Adrenal gland (tissue), 9 donors: ENCODE measurements at regions not wholly inside any gene's neighbourhood (a gene's known extent, or its start where the extent isn't known, plus 50 kb on each side); places are given as distances from the start of the nearest gene placed in this dataset.
"Not testable (repeated sequence)": the region's sequence is repeated elsewhere in the genome, so short reads cannot be mapped to it uniquely, and the experiment has no call there.

Experiments
- DNase-seq, 7 donors: peaks; one replicate each; pipeline ENCODE4 v3.0.0-alpha.2; 2019 to 2020
- H3K27ac ChIP-seq, 5 donors: fragments of 200-600 bp; sonication (generic) in 4 of 5; 1 replicate in 3 of 5; 2 replicates in 2 of 5; pipeline versions ENCODE4 v1.5.1 to v1.8.0; 2016 to 2020; ENCODE audit warnings: mild to moderate bottlenecking in 1 of 5
- H3K27me3 ChIP-seq: fragments of 200-600 bp; 2 replicates; pipeline ENCODE4 v1.8.0; 2021
- H3K36me3 ChIP-seq, 2 donors: fragments of 200-600 bp; replicated peaks in 1 of 2; 1 replicate in 1 of 2; 2 replicates in 1 of 2; pipeline versions ENCODE4 v1.5.1 to v1.8.0; 2018 to 2022
- H3K4me1 ChIP-seq, 2 donors: fragments of 200-600 bp; replicated peaks in 1 of 2; 1 replicate in 1 of 2; 2 replicates in 1 of 2; pipeline versions ENCODE4 v1.5.1 to v1.8.0; 2018 to 2021
- H3K4me3 ChIP-seq, 4 donors: fragments of 200-600 bp; sonication (generic) in 3 of 4; one replicate each; pipeline ENCODE4 v1.5.1; 2016 to 2018
- H3K9me3 ChIP-seq, 3 donors: fragments of 200-600 bp; sonication (generic) in 1 of 3; replicated peaks in 1 of 3; 1 replicate in 2 of 3; 2 replicates in 1 of 3; pipeline versions ENCODE4 v1.5.1 to v1.8.0; 2016 to 2021
- POLR2A ChIP-seq, 2 donors: fragments of 450-650 bp; IDR thresholded peaks; one replicate each; pipeline ENCODE4 v1.6.1; 2017; ENCODE audit warnings: antibody characterized with exemption in 2 of 2, mild to moderate bottlenecking in 2 of 2, moderate library complexity in 1 of 2
- WGBS, 4 donors: extraction: QIAGEN DNeasy Blood & Tissue Kit in 2 of 4; methylation state at CpG; one replicate each; pipeline versions ENCODE4 v1.1.5 to v1.1.7; 2013 to 2017; 5-methylcytosine and 5-hydroxymethylcytosine counted together
- intact Hi-C, 2 donors: fragments of 100-400 bp; cut with DNase I; formaldehyde crosslinking; loops; one replicate each; pipeline versions ENCODE4 v1.14.1 to v1.15.0; 2022 to 2023
- TF ChIP-seq, protein P1 (sequence below), 6 experiments: fragments of 450-650 bp in 4 of 6; fragments of 200-600 bp in 2 of 6; sonication (generic) in 1 of 6; IDR thresholded peaks; 1 replicate in 5 of 6; 2 replicates in 1 of 6; pipeline versions ENCODE4 v1.5.1 to v1.8.0; 2016 to 2021; ENCODE audit warnings: antibody characterized with exemption in 6 of 6, mild to moderate bottlenecking in 2 of 6, moderate library complexity in 1 of 6
- donor health status: healthy with polysubstance abuse.
- donor health status: Bipolar disorder and iron deficiency.
- donor health status: DM: yes; HTN: yes; CAD: no.
- donor health status: DM: no; HTN: no; CAD: no.
- donor health status: DM: no; HTN: no; CAD: no.

DNA sequence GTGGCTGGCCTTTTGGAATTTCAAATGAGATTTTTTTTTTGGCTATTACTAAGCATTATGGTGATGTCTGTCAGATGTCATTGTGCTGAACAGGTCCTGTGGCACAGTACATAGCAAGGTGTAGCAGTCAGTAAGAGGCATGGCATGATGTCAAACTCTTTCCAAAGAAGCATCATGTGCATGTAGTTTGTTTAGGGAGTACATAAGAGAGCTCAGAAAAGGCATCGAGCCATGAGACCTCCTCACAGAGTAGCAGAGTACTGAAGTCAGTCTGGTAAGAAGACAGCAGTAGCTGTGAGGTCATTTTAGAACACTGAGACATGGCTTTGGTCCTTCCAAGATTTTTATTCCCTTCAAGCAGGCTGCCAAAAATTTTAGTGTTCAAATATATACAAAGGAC, 134.9 kb upstream of the SPRED1 start:
- no peaks in the 10 kb centered on the region for H3K27me3 ChIP-seq
- no peaks in the 10 kb centered on the region for H3K9me3 ChIP-seq
- intact Hi-C loops, result no loop called here
- no peak overlapping the region for H3K4me3 ChIP-seq
- 52 to 81% (median 74%) methylated on average over 1 of the region's 1 CpG for WGBS, 4 donors
- DNase-seq, result no peak
- H3K4me1 ChIP-seq, result no peaks in the 10 kb centered on the region
- H3K27ac ChIP-seq, result no peak overlapping the region
- no peaks in the 10 kb centered on the region for H3K36me3 ChIP-seq
- no peak for TF ChIP-seq POLR2A (IDR thresholded peaks at IDR 0.05)
- TF ChIP-seq, protein P1, sequence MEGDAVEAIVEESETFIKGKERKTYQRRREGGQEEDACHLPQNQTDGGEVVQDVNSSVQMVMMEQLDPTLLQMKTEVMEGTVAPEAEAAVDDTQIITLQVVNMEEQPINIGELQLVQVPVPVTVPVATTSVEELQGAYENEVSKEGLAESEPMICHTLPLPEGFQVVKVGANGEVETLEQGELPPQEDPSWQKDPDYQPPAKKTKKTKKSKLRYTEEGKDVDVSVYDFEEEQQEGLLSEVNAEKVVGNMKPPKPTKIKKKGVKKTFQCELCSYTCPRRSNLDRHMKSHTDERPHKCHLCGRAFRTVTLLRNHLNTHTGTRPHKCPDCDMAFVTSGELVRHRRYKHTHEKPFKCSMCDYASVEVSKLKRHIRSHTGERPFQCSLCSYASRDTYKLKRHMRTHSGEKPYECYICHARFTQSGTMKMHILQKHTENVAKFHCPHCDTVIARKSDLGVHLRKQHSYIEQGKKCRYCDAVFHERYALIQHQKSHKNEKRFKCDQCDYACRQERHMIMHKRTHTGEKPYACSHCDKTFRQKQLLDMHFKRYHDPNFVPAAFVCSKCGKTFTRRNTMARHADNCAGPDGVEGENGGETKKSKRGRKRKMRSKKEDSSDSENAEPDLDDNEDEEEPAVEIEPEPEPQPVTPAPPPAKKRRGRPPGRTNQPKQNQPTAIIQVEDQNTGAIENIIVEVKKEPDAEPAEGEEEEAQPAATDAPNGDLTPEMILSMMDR (IDR thresholded peaks at IDR 0.05), result no peak

DNA sequence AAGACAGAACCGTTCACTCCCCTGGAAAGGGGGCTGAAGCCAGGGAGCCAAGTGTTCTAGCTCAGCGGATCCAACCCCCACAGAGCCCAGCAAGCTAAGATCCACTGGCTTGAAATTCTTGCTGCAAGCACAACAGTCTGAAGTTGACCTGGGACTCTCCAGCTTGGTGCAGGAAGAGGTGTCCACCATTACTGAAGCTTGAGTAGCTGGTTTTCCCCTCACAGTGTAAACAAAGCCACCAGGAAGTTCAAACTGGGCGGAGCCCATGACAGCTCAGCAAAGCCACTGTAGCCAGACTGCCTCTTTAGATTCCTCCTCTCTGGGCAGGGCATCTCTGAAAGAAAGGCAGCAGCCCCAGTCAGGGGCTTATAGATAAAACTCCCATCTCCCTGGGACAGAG, 132.8 kb upstream of the SPRED1 start:
- H3K4me1 ChIP-seq, H3K9me3 ChIP-seq, H3K4me3 ChIP-seq, H3K27ac ChIP-seq, H3K27me3 ChIP-seq, intact Hi-C loops, H3K36me3 ChIP-seq: not testable (repeated sequence)
- 79 to 91% (median 87%) methylated on average over 2 to 3 of the region's 3 CpGs for WGBS, 4 donors
- peak in 1 of 7 donors; percentile 3 for DNase-seq

DNA sequence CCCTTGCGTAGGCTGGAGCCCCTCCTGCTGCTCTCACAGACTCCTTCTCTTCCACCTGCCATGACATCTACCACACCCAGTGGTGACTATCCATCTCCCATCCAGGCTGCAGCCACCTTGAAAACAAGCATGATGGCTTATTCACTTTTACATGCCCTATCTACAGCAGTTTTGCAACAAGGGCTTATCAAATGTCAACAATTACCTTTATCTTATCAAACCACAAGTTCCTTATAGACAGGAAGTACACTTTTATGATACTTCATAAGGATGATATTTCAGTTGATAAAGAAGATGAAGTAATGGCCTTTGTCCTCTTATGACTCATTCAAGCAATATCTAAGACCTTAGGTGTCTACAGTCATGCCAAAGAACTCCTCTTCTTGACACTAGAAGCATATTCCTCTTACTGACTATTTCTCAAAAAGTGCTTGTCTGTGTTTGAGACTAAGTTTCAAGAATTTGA, 125.3 kb upstream of the SPRED1 start:
- peak overlapping the region in 1 of 5 donors; percentile 1 for H3K27ac ChIP-seq
- DNase-seq, result no peak
- H3K4me3 ChIP-seq, result no peak overlapping the region
- H3K36me3 ChIP-seq, result no peaks in the 10 kb centered on the region
- WGBS, 4 donors, result 82 to 88% (median 86%) methylated on average over 1 of the region's 1 CpG
- TF ChIP-seq, protein P1 (IDR thresholded peaks at IDR 0.05), result no peak
- no peak for TF ChIP-seq POLR2A (IDR thresholded peaks at IDR 0.05)
- no peaks in the 10 kb centered on the region for H3K27me3 ChIP-seq
- H3K9me3 ChIP-seq, result no peaks in the 10 kb centered on the region
- intact Hi-C loops, result no loop called here
- peaks cover 0 to 30% of the 10 kb centered on the region in 2 donors for H3K4me1 ChIP-seq

DNA sequence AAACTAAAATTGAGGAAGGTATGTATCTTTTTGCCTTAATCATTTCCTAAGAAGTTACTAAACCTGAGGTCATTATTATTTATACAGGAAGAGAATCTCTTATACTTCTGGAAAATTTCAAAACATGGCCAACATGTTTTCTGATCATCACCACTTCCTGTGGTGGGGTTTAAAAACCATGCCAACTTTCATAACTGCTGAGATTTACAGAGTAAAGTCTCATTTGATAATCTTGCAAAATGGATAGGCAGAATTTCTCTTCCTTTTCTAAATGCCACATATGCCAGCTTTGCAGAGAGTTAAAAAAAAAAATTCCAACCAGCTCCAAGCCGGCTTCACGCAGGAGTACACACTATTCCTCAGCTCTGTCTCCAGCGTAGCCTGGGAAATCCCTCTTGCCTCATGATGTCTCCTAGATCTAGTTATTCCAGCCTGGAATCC, 124.3 kb upstream of the SPRED1 start:
- peak in 1 of 7 donors; percentile 25 for DNase-seq
- H3K36me3 ChIP-seq, result no peaks in the 10 kb centered on the region
- no peak overlapping the region for H3K4me3 ChIP-seq
- no peaks in the 10 kb centered on the region for H3K9me3 ChIP-seq
- WGBS, 4 donors, result 58 to 69% (median 61%) methylated on average over 3 of the region's 3 CpGs
- no peaks in the 10 kb centered on the region for H3K27me3 ChIP-seq
- H3K27ac ChIP-seq, result peak overlapping the region in 3 of 5 donors; percentile 40 to 75 (median 68)
- intact Hi-C loops, result no loop called here
- peaks cover 0 to 30% of the 10 kb centered on the region in 2 donors for H3K4me1 ChIP-seq
- TF ChIP-seq, protein P1 (IDR thresholded peaks at IDR 0.05), result no peak
- TF ChIP-seq POLR2A (IDR thresholded peaks at IDR 0.05), result no peak

DNA sequence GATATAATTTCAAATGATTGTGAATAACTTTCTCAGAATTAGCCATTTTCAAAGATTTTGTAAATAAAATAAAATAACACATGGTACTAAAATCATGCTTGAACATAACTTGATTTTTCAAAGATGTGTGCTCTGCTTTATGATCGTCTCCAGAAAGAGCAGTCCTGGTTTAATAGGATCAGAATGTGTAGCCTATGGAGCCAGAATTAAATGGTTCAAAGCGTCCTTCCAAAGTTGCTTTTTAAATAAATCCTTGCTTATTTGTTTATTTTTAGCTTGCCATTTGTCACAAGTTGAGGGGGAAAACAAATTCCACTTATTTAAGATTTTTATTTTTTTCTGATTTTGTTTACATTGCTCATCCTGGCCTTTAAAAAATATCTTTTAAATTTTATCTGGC, 123.7 kb upstream of the SPRED1 start:
- H3K27me3 ChIP-seq, result no peaks in the 10 kb centered on the region
- peaks cover 0 to 30% of the 10 kb centered on the region in 2 donors for H3K4me1 ChIP-seq
- H3K9me3 ChIP-seq, result no peaks in the 10 kb centered on the region
- no peaks in the 10 kb centered on the region for H3K36me3 ChIP-seq
- DNase-seq, result no peak
- 50 to 76% (median 63%) methylated on average over 2 of the region's 2 CpGs for WGBS, 4 donors
- TF ChIP-seq POLR2A (IDR thresholded peaks at IDR 0.05), result no peak
- TF ChIP-seq, protein P1 (IDR thresholded peaks at IDR 0.05), result no peak
- intact Hi-C loops, result no loop called here
- no peak overlapping the region for H3K4me3 ChIP-seq
- H3K27ac ChIP-seq, result peak overlapping the region in 4 of 5 donors; percentile 40 to 89 (median 76)
